Vagina (tissue), 2 donors: ENCODE measurements at regions not wholly inside any gene's neighbourhood (a gene's known extent, or its start where the extent isn't known, plus 50 kb on each side); places are given as distances from the start of the nearest gene placed in this dataset.

Source experiments
- DNase-seq, 2 donors: peaks; one replicate each; pipeline ENCODE4 v3.0.0-alpha.2; 2017; ENCODE audit errors: extremely low spot score in 2 of 2
- H3K27ac ChIP-seq: fragments of 200-600 bp; sonication (generic); one replicate; pipeline ENCODE4 v1.5.1; 2019
- H3K27me3 ChIP-seq: fragments of 200-600 bp; sonication (generic); one replicate; pipeline ENCODE4 v1.5.1; 2019
- H3K36me3 ChIP-seq, 2 donors: fragments of 200-600 bp; sonication (generic); one replicate each; pipeline ENCODE4 v1.5.1; 2017 to 2019
- H3K4me1 ChIP-seq: fragments of 200-600 bp; sonication (generic); one replicate; pipeline ENCODE4 v1.5.1; 2019
- H3K4me3 ChIP-seq, 2 donors: fragments of 200-600 bp; sonication (generic); 1 replicate in 1 of 2; 2 replicates in 1 of 2; pipeline ENCODE4 v1.5.1; 2016 to 2019
- H3K9me3 ChIP-seq: fragments of 200-600 bp; sonication (generic); one replicate; pipeline ENCODE4 v1.5.1; 2019
- POLR2A ChIP-seq, 2 donors: fragments of 450-650 bp; IDR thresholded peaks; one replicate each; pipeline ENCODE4 v1.6.1; 2017; ENCODE audit warnings: antibody characterized with exemption in 2 of 2, mild to moderate bottlenecking in 2 of 2, moderate library complexity in 2 of 2
- POLR2AphosphoS5 ChIP-seq, 2 donors: sonication (generic); formaldehyde crosslinking; IDR thresholded peaks; one replicate each; pipeline ENCODE4 v1.9.0; 2017; ENCODE audit warnings: antibody characterized with exemption in 2 of 2, mild to moderate bottlenecking in 2 of 2, low read depth in 1 of 2; ENCODE audit not compliant: insufficient read depth in 1 of 2
- intact Hi-C: fragments of 100-400 bp; cut with DNase I; formaldehyde crosslinking; loops from one replicate; pipeline ENCODE4 v1.15.1; 2023
- TF ChIP-seq, protein P1 (sequence below), 3 experiments: fragments of 450-650 bp in 2 of 3; fragments of 200-600 bp in 1 of 3; sonication (generic) in 1 of 3; IDR thresholded peaks; one replicate each; pipeline ENCODE4 v1.5.1; 2017 to 2019; ENCODE audit warnings: antibody characterized with exemption in 3 of 3, mild to moderate bottlenecking in 2 of 3, moderate library complexity in 2 of 3

- Histone ChIP-seq H3K27me3 (no peaks in the 10 kb centered on the region), H3K27ac (no peak overlapping the region), H3K36me3 (no peaks in the 10 kb centered on the region), H3K9me3 (no peaks in the 10 kb centered on the region), H3K4me3 (no peak overlapping the region), H3K4me1 (no peaks in the 10 kb centered on the region)
- intact Hi-C loops: no loop called here
- TF ChIP-seq, protein P1, sequence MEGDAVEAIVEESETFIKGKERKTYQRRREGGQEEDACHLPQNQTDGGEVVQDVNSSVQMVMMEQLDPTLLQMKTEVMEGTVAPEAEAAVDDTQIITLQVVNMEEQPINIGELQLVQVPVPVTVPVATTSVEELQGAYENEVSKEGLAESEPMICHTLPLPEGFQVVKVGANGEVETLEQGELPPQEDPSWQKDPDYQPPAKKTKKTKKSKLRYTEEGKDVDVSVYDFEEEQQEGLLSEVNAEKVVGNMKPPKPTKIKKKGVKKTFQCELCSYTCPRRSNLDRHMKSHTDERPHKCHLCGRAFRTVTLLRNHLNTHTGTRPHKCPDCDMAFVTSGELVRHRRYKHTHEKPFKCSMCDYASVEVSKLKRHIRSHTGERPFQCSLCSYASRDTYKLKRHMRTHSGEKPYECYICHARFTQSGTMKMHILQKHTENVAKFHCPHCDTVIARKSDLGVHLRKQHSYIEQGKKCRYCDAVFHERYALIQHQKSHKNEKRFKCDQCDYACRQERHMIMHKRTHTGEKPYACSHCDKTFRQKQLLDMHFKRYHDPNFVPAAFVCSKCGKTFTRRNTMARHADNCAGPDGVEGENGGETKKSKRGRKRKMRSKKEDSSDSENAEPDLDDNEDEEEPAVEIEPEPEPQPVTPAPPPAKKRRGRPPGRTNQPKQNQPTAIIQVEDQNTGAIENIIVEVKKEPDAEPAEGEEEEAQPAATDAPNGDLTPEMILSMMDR (IDR thresholded peaks at IDR 0.05): no peak
- no peak for TF ChIP-seq POLR2A (IDR thresholded peaks at IDR 0.05)
- TF ChIP-seq POLR2AphosphoS5 (IDR thresholded peaks at IDR 0.05; ENCODE audit: insufficient read depth in 1 of 2, low read depth in 1 of 2): no peak
- DNase-seq: no peak
Observed at GRCh38 chr12:13562915-13563742, 366.6 kb downstream of the EMP1 start.

- Histone ChIP-seq H3K4me1 (no peaks in the 10 kb centered on the region), H3K4me3 (no peak overlapping the region), H3K9me3 (no peaks in the 10 kb centered on the region), H3K27me3 (no peaks in the 10 kb centered on the region), H3K36me3 (no peaks in the 10 kb centered on the region), H3K27ac (no peak overlapping the region)
- TF ChIP-seq POLR2AphosphoS5 (IDR thresholded peaks at IDR 0.05; ENCODE audit: insufficient read depth in 1 of 2, low read depth in 1 of 2) (no peak), POLR2A (IDR thresholded peaks at IDR 0.05) (no peak)
- TF ChIP-seq, protein P1 (IDR thresholded peaks at IDR 0.05): no peak
- no peak for DNase-seq
- intact Hi-C loops: no loop called here
Observed at GRCh38 chr12:13561923-13562322, 365.4 kb downstream of the EMP1 start.

DNA sequence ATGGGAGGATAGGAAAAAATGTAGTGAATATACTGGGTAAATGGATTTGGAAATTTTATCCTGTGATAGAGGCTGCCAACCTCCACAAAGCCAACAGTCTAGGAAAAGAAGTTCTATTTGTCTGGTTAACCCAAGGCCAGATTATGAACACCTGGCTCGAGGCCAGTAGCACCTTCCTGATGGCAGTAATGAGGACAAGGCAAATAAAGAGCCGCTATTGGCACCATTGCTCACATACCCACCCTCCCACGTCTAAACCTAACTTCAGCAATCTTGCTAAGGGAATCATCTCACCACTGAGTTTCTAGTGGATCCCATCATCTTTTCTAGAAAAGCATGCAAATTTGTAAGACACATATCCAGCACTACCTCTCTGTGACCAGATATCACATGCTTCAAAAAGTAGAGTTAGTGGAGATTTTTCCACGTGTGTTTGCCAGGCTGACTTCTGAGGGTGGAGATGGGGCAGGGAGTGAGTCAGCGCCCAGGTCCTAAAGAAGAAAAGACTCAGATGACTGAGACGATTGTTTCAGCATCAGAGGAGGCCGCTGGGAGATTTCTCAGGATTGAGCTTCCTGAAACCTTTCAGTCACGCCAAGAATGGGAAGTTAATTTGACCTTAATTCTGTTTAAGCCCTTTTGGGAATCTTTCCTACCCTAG lies 362.9 kb downstream of the EMP1 start:
- H3K36me3 ChIP-seq: no peaks in the 10 kb centered on the region
- TF ChIP-seq, protein P1 (IDR thresholded peaks at IDR 0.05): no peak
- TF ChIP-seq POLR2A (IDR thresholded peaks at IDR 0.05) (no peak), POLR2AphosphoS5 (IDR thresholded peaks at IDR 0.05; ENCODE audit: insufficient read depth in 1 of 2, low read depth in 1 of 2) (no peak)
- H3K27ac ChIP-seq: no peak overlapping the region
- H3K9me3 ChIP-seq: no peaks in the 10 kb centered on the region
- H3K4me3 ChIP-seq: no peak overlapping the region
- H3K4me1 ChIP-seq: no peaks in the 10 kb centered on the region
- intact Hi-C loops: no loop called here
- DNase-seq: no peak
- H3K27me3 ChIP-seq: no peaks in the 10 kb centered on the region

- Histone ChIP-seq H3K4me1 (no peaks in the 10 kb centered on the region), H3K9me3 (no peaks in the 10 kb centered on the region), H3K27ac (no peak overlapping the region), H3K36me3 (no peaks in the 10 kb centered on the region), H3K4me3 (no peak overlapping the region), H3K27me3 (no peaks in the 10 kb centered on the region)
- DNase-seq: no peak
- intact Hi-C loops: no loop called here
- TF ChIP-seq, protein P1 (IDR thresholded peaks at IDR 0.05): no peak
- TF ChIP-seq POLR2A (IDR thresholded peaks at IDR 0.05): no peak
- TF ChIP-seq POLR2AphosphoS5 (IDR thresholded peaks at IDR 0.05; ENCODE audit: insufficient read depth in 1 of 2, low read depth in 1 of 2): no peak
Observed at GRCh38 chr12:13552830-13553229, 356.3 kb downstream of the EMP1 start.

DNA sequence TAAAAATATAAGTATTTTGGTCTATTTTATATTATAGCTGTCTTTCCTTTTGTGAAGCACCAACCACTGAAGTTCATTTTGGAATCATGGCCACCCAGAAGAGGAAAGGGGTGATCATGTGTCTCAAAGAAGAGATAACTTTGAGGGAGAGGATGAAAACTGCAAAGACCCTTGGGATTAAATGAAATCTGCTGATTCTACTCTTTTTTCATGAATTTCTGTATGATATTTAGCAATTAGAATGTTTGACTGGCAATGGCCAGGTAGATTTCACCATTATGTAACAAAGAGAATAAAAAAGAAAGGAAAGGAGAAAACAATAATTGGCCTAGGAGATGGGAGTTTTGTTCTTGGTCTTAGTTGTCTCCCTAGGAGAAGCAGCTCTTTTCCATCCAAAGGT lies 350.8 kb downstream of the EMP1 start:
- Histone ChIP-seq H3K27me3 (no peaks in the 10 kb centered on the region), H3K36me3 (no peaks in the 10 kb centered on the region), H3K9me3 (no peaks in the 10 kb centered on the region), H3K27ac (no peak overlapping the region), H3K4me3 (no peak overlapping the region), H3K4me1 (no peaks in the 10 kb centered on the region)
- no peak for DNase-seq
- TF ChIP-seq POLR2A (IDR thresholded peaks at IDR 0.05): no peak
- TF ChIP-seq, protein P1 (IDR thresholded peaks at IDR 0.05): no peak
- TF ChIP-seq POLR2AphosphoS5 (IDR thresholded peaks at IDR 0.05; ENCODE audit: insufficient read depth in 1 of 2, low read depth in 1 of 2): no peak
- intact Hi-C loops: no loop called here
